HepG2 (cell line): ENCODE measurements at regions not wholly inside any gene's neighbourhood (a gene's known extent, or its start where the extent isn't known, plus 50 kb on each side); places are given as distances from the start of the nearest gene placed in this dataset.

ENCODE experiments used
- EED ChIP-seq: sonication (generic); formaldehyde crosslinking; IDR thresholded peaks from 2 replicates; pipeline ENCODE4 v1.5.0; 2020; ENCODE audit warnings: mild to moderate bottlenecking, missing genetic modification reagents
- FOXK2 ChIP-seq: fragments of 450-650 bp; IDR thresholded peaks from 2 replicates; pipeline ENCODE4 v1.6.1; 2016
- GATAD1 ChIP-seq: IDR thresholded peaks from 2 replicates; pipeline ENCODE4 v1.6.1; 2016; ENCODE audit warnings: missing genetic modification reagents, missing compliant biosample characterization
- GLI4 ChIP-seq: sonication (generic); formaldehyde crosslinking; IDR thresholded peaks from 2 replicates; pipeline ENCODE4 v1.5.1; 2020; ENCODE audit warnings: missing genetic modification reagents, mild to moderate bottlenecking, moderate library complexity, borderline replicate concordance
- HOXA3 ChIP-seq: sonication (generic); formaldehyde crosslinking; IDR thresholded peaks from 2 replicates; pipeline ENCODE4 v1.5.0; 2020; ENCODE audit warnings: missing genetic modification reagents
- JUND ChIP-seq: sonication (generic); formaldehyde crosslinking; IDR thresholded peaks from 2 replicates; pipeline ENCODE4 v1.8.0; 2022; ENCODE audit warnings: mild to moderate bottlenecking, missing genetic modification reagents
- MTA3 ChIP-seq: sonication (generic); formaldehyde crosslinking; IDR thresholded peaks from 2 replicates; pipeline ENCODE4 v1.4.0; 2020; ENCODE audit warnings: missing genetic modification reagents
- NFIB ChIP-seq: sonication (generic); formaldehyde crosslinking; IDR thresholded peaks from 2 replicates; pipeline ENCODE4 v1.9.0; 2021; ENCODE audit warnings: missing genetic modification reagents, mild to moderate bottlenecking, borderline replicate concordance
- NFIC ChIP-seq: IDR thresholded peaks from 2 replicates; pipeline ENCODE4 v1.6.1; 2012; ENCODE audit warnings: mild to moderate bottlenecking, low read length, inconsistent platforms
- PRDM15 ChIP-seq: sonication (generic); formaldehyde crosslinking; IDR thresholded peaks from 2 replicates; pipeline ENCODE4 v1.4.0; 2020; ENCODE audit warnings: missing genetic modification reagents
- RAD21 ChIP-seq: fragments of 450-650 bp; formaldehyde crosslinking; IDR thresholded peaks from 2 replicates; pipeline ENCODE4 v1.5.0; 2020; ENCODE audit warnings: mild to moderate bottlenecking
- RXRB ChIP-seq: IDR thresholded peaks from 2 replicates; pipeline ENCODE4 v1.6.1; 2016; ENCODE audit warnings: borderline replicate concordance, missing genetic modification reagents, missing compliant biosample characterization
- TAF15 ChIP-seq: fragments of 200-400 bp; formaldehyde crosslinking; IDR thresholded peaks from one replicate; pipeline ENCODE4 v1.6.1; 2018; ENCODE audit warnings: mild to moderate bottlenecking, low read depth, low read length; ENCODE audit not compliant: poor library complexity, severe bottlenecking
- TRAFD1 ChIP-seq: sonication (generic); formaldehyde crosslinking; IDR thresholded peaks from 2 replicates; pipeline ENCODE4 v1.5.1; 2020; ENCODE audit warnings: missing genetic modification reagents, mild to moderate bottlenecking, borderline replicate concordance
- ZBTB25 ChIP-seq: IDR thresholded peaks from 2 replicates; pipeline ENCODE4 v1.6.1; 2018; ENCODE audit warnings: missing genetic modification reagents
- ZFP41 ChIP-seq: sonication (generic); formaldehyde crosslinking; IDR thresholded peaks from 2 replicates; pipeline ENCODE4 v1.4.0; 2020; ENCODE audit warnings: mild to moderate bottlenecking, missing genetic modification reagents, borderline replicate concordance
- ZFP90 ChIP-seq: sonication (generic); formaldehyde crosslinking; IDR thresholded peaks from 2 replicates; pipeline ENCODE4 v1.8.0; 2022; ENCODE audit warnings: missing genetic modification reagents, mild to moderate bottlenecking, inconsistent platforms, borderline replicate concordance
- ZNF205 ChIP-seq: IDR thresholded peaks from 2 replicates; pipeline ENCODE4 v1.6.1; 2018; ENCODE audit warnings: missing biosample characterization, missing genetic modification reagents
- ZNF232 ChIP-seq: sonication (generic); formaldehyde crosslinking; IDR thresholded peaks from 2 replicates; pipeline ENCODE4 v1.4.0; 2020; ENCODE audit warnings: missing genetic modification reagents, borderline replicate concordance
- ZNF335 ChIP-seq: sonication (generic); formaldehyde crosslinking; IDR thresholded peaks from 2 replicates; pipeline ENCODE4 v1.4.0; 2020; ENCODE audit warnings: missing genetic modification reagents
- ZNF569 ChIP-seq: sonication (generic); formaldehyde crosslinking; IDR thresholded peaks from 2 replicates; pipeline ENCODE4 v1.5.0; 2020; ENCODE audit warnings: mild to moderate bottlenecking, missing genetic modification reagents, moderate library complexity, borderline replicate concordance
- ZNF816 ChIP-seq: sonication (generic); formaldehyde crosslinking; IDR thresholded peaks from 2 replicates; pipeline ENCODE4 v1.8.0; 2022; ENCODE audit warnings: missing genetic modification reagents, mild to moderate bottlenecking, borderline replicate concordance
- ZSCAN25 ChIP-seq: sonication (generic); formaldehyde crosslinking; IDR thresholded peaks from 2 replicates; pipeline ENCODE4 v1.8.0; 2022; ENCODE audit warnings: mild to moderate bottlenecking, missing genetic modification reagents
- TF ChIP-seq, protein P1 (sequence below): conservative IDR thresholded peaks from 2 replicates; pipeline ENCODE4 v1.6.1; 2018; ENCODE audit warnings: missing genetic modification reagents

GRCh38 chr2:42931146-42931817, 138.9 kb upstream of the HAAO start (continued):
- 0 out of 2 replicates have a peak, but pooled peaks have one; percentile 52 for TF ChIP-seq TRAFD1 (CRISPR knock-in tag)
- TF ChIP-seq ZNF205 (CRISPR knock-in tag): no peak
- 0 out of 2 replicates have a peak, but pooled peaks have one; percentile 50 for TF ChIP-seq ZBTB25
- TF ChIP-seq TAF15: no peak
- no peak for TF ChIP-seq GLI4 (CRISPR knock-in tag)
- TF ChIP-seq MTA3: no peak
- TF ChIP-seq, protein P1, sequence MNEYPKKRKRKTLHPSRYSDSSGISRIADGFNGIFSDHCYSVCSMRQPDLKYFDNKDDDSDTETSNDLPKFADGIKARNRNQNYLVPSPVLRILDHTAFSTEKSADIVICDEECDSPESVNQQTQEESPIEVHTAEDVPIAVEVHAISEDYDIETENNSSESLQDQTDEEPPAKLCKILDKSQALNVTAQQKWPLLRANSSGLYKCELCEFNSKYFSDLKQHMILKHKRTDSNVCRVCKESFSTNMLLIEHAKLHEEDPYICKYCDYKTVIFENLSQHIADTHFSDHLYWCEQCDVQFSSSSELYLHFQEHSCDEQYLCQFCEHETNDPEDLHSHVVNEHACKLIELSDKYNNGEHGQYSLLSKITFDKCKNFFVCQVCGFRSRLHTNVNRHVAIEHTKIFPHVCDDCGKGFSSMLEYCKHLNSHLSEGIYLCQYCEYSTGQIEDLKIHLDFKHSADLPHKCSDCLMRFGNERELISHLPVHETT: 0 out of 2 replicates have a peak, but pooled peaks have one; percentile 55
- no peak for TF ChIP-seq ZNF335 (CRISPR knock-in tag)
- TF ChIP-seq GATAD1 (CRISPR knock-in tag): no peak; the same call in 1 of the 2 replicates
- TF ChIP-seq ZNF816 (CRISPR knock-in tag): no peak
- no peak for TF ChIP-seq NFIC
- no peak for TF ChIP-seq FOXK2
- TF ChIP-seq JUND (CRISPR knock-in tag): no peak
- TF ChIP-seq RXRB: peak; percentile 72
- TF ChIP-seq ZFP41 (CRISPR knock-in tag): no peak
- no peak for TF ChIP-seq ZSCAN25 (CRISPR knock-in tag)
- TF ChIP-seq PRDM15: peak; percentile 99
- no peak for TF ChIP-seq HOXA3 (CRISPR knock-in tag)
- peak; percentile 76; the same call in 1 of the 2 replicates for TF ChIP-seq EED (CRISPR knock-in tag)
- no peak for TF ChIP-seq NFIB
- TF ChIP-seq ZFP90 (CRISPR knock-in tag): no peak
- no peak for TF ChIP-seq ZNF232 (CRISPR knock-in tag)
- peak; percentile 67 for TF ChIP-seq RAD21
- TF ChIP-seq ZNF569 (CRISPR knock-in tag): no peak
